ENCODE measurements at regions not wholly inside any gene's neighbourhood (a gene's known extent, or its start where the extent isn't known, plus 50 kb on each side); places are given as distances from the start of the nearest gene placed in this dataset.
A peak's percentile ranks its signal among the peaks of the same experiment; 100 is the strongest.

- TF ChIP-seq ZNF132 (tag by site-specific recombination; IDR thresholded peaks at IDR 0.05; ENCODE audit: borderline replicate concordance) (no peak), MZF1 (tag by site-specific recombination; IDR thresholded peaks at IDR 0.05; ENCODE audit: borderline replicate concordance) (no peak), ZNF18 (tag by site-specific recombination; IDR thresholded peaks at IDR 0.05) (no peak), PATZ1 (tag by site-specific recombination; IDR thresholded peaks at IDR 0.05) (no peak), SETDB1 (IDR thresholded peaks at IDR 0.05; ENCODE audit: insufficient read length, low read length) (no peak), PRDM2 (tag by site-specific recombination; IDR thresholded peaks at IDR 0.05; ENCODE audit: borderline replicate concordance) (no peak), ZNF362 (tag by site-specific recombination; IDR thresholded peaks at IDR 0.05) (no peak), ZNF214 (tag by site-specific recombination; IDR thresholded peaks at IDR 0.05; ENCODE audit: borderline replicate concordance) (no peak), ZNF660 (tag by site-specific recombination; IDR thresholded peaks at IDR 0.05) (peak; percentile 19; the same call in 1 of the 2 replicates), INSM2 (tag by site-specific recombination; IDR thresholded peaks at IDR 0.05) (peak; percentile 54; the same call in 1 of the 2 replicates), ZNF24 (tag by site-specific recombination; IDR thresholded peaks at IDR 0.05) (no peak), ZNF19 (tag by site-specific recombination; IDR thresholded peaks at IDR 0.05; ENCODE audit: low read depth) (no peak), ZBTB20 (tag by site-specific recombination; IDR thresholded peaks at IDR 0.05) (no peak), ATF2 (tag by site-specific recombination; IDR thresholded peaks at IDR 0.05; ENCODE audit: low read depth) (no peak), HIC1 (tag by site-specific recombination; IDR thresholded peaks at IDR 0.05) (no peak), ZFP37 (tag by site-specific recombination; IDR thresholded peaks at IDR 0.05) (peak; percentile 69; the same call in 1 of the 2 replicates), ZFP41 (tag by site-specific recombination; IDR thresholded peaks at IDR 0.05; ENCODE audit: borderline replicate concordance) (no peak), ZNF473 (tag by site-specific recombination; IDR thresholded peaks at IDR 0.05) (no peak), ZNF157 (tag by site-specific recombination; IDR thresholded peaks at IDR 0.05) (no peak)
Observed at GRCh38 chr18:34659579-34660517, 50.2 kb upstream of the DTNA start (continued).

Measured in HEK293 (cell line).